HG03135 (cell line): ENCODE measurements at regions not wholly inside any gene's neighbourhood (a gene's known extent, or its start where the extent isn't known, plus 50 kb on each side); places are given as distances from the start of the nearest gene placed in this dataset.
A peak's percentile ranks its signal among the peaks of the same experiment; 100 is the strongest.

Source experiments
- ATAC-seq: cut with Tn5 transposase; IDR thresholded peaks from one replicate; pipeline ENCODE4 v1.9.1; 2021; ENCODE audit warnings: mild to moderate bottlenecking, moderate library complexity; ENCODE audit not compliant: unreplicated experiment

- no peak for ATAC-seq
These were observed 84.4 kb upstream of the RAD23B start for GRCh38 chr9:107198718-107199117.

GRCh38 chr9:107208121-107208520 lies 75.0 kb upstream of the RAD23B start:
- ATAC-seq: no peak

- ATAC-seq: no peak
These were observed 72.3 kb upstream of the RAD23B start for GRCh38 chr9:107210775-107211174.

GRCh38 chr9:107211284-107211923 lies 71.7 kb upstream of the RAD23B start:
- no peak for ATAC-seq

GRCh38 chr9:107212613-107213012 lies 70.5 kb upstream of the RAD23B start:
- no peak for ATAC-seq

- no peak for ATAC-seq
These were observed 70.0 kb upstream of the RAD23B start for GRCh38 chr9:107213080-107213479.

- peak; percentile 80 for ATAC-seq
These were observed 69.5 kb upstream of the RAD23B start for GRCh38 chr9:107213561-107214028.

GRCh38 chr9:107214381-107214780 lies 68.7 kb upstream of the RAD23B start:
- ATAC-seq: no peak

- ATAC-seq: no peak
These were observed 68.2 kb upstream of the RAD23B start for GRCh38 chr9:107214915-107215314.

- ATAC-seq: no peak
These were observed 67.7 kb upstream of the RAD23B start for GRCh38 chr9:107215381-107215780.

- ATAC-seq: no peak
These were observed 66.8 kb upstream of the RAD23B start for GRCh38 chr9:107216329-107216728.

- peak; percentile 74 for ATAC-seq
These were observed 64.1 kb upstream of the RAD23B start for GRCh38 chr9:107218829-107219485.

GRCh38 chr9:107219486-107220077 lies 63.5 kb upstream of the RAD23B start:
- ATAC-seq: peak; percentile 25

- no peak for ATAC-seq
These were observed 61.8 kb upstream of the RAD23B start for GRCh38 chr9:107221321-107221720.

- ATAC-seq: no peak
These were observed 61.0 kb upstream of the RAD23B start for GRCh38 chr9:107222020-107222522.

- ATAC-seq: no peak
These were observed 59.7 kb upstream of the RAD23B start for GRCh38 chr9:107223381-107223780.

GRCh38 chr9:107224252-107224651 lies 58.8 kb upstream of the RAD23B start:
- no peak for ATAC-seq

GRCh38 chr9:107226421-107226820 lies 56.7 kb upstream of the RAD23B start:
- no peak for ATAC-seq

GRCh38 chr9:107227774-107228173 lies 55.3 kb upstream of the RAD23B start:
- ATAC-seq: no peak

- no peak for ATAC-seq
These were observed 54.5 kb upstream of the RAD23B start for GRCh38 chr9:107228496-107229039.

GRCh38 chr9:107229241-107229741 lies 53.8 kb upstream of the RAD23B start:
- ATAC-seq: no peak
